ENCODE measurements at regions not wholly inside any gene's neighbourhood (a gene's known extent, or its start where the extent isn't known, plus 50 kb on each side); places are given as distances from the start of the nearest gene placed in this dataset.
"Not testable (repeated sequence)": the region's sequence is repeated elsewhere in the genome, so short reads cannot be mapped to it uniquely, and the experiment has no call there.

GRCh38 chr7:53187184-53187583, 151.8 kb downstream of the POM121L12 start:
- not testable (repeated sequence) for TF ChIP-seq POLR2AphosphoS2 (conservative IDR thresholded peaks at IDR 0.05; ENCODE audit: low read length); CTCF (IDR thresholded peaks at IDR 0.05); MAX (IDR thresholded peaks at IDR 0.05); JUN (IDR thresholded peaks at IDR 0.05); CHD4 (IDR thresholded peaks at IDR 0.05; ENCODE audit: borderline replicate concordance); EP300 (IDR thresholded peaks at IDR 0.05); HOXA7 (CRISPR knock-in tag; IDR thresholded peaks at IDR 0.05); JUNB (IDR thresholded peaks at IDR 0.05); HDAC2 (IDR thresholded peaks at IDR 0.05); MAZ (IDR thresholded peaks at IDR 0.05; ENCODE audit: borderline replicate concordance, low read depth, low read length); POLR2A (IDR thresholded peaks at IDR 0.05; ENCODE audit: low read length)
